Activated CD4-positive, alpha-beta T cell treated with anti-CD3 and anti-CD28 coated beads for 4 hours (primary cell): ENCODE measurements at regions not wholly inside any gene's neighbourhood (a gene's known extent, or its start where the extent isn't known, plus 50 kb on each side); places are given as distances from the start of the nearest gene placed in this dataset.

Experiments used
- DNase-seq, 2 donors: peaks; one replicate each; pipeline ENCODE4 v3.0.0-alpha.2; 2020

- no peak for DNase-seq
Measured at GRCh38 chr16:26729951-26730541, 336.7 kb upstream of the C16orf82 start.

DNA sequence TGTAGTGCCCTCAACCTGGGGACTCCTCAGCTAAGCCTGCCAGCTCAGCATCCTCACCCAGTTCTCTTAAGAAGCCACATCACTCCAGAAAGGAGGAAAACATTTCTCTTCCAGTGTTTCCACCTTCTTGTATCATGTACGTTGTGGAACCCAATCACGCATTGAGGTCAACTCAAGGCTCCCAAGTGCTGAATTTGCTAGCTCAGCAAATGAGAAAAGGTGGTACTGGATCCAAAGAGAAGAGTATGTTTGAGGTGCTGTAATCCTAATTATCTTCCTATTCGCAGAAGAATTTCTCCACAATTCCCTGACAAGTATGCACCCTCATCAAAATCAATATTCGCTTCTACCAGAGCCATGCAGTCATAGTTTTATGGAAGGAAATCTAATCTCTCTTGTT is 335.0 kb upstream of the C16orf82 start:
- no peak for DNase-seq

DNA sequence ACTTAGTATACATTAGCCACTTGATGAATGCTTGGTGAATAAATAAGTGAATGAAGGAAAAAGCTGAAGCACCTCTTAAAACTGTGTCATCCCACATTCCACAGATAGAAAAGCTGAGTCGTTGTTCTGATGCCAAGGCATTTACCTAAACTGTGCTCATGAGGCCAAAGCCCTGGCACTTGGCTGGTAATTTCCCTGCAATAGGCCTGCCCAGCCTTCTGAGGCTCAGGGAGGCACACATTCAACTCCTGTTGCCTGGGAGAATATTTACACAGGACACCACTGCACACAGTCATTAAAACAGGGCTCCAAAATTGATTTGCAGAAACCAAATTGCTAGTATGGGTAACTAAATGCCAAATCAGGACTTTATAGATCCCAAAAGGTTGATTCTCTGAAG is 333.0 kb upstream of the C16orf82 start:
- no peak for DNase-seq

GRCh38 chr16:26735521-26735920 is 331.2 kb upstream of the C16orf82 start:
- DNase-seq, result no peak

- no peak for DNase-seq
Measured at GRCh38 chr16:26736084-26736483, 330.6 kb upstream of the C16orf82 start.

GRCh38 chr16:26740771-26741170 is 326.0 kb upstream of the C16orf82 start:
- DNase-seq, result no peak

- no peak for DNase-seq
Measured at GRCh38 chr16:26742040-26742439, 324.7 kb upstream of the C16orf82 start.

GRCh38 chr16:26744430-26744829 is 322.3 kb upstream of the C16orf82 start:
- DNase-seq, result no peak

DNA sequence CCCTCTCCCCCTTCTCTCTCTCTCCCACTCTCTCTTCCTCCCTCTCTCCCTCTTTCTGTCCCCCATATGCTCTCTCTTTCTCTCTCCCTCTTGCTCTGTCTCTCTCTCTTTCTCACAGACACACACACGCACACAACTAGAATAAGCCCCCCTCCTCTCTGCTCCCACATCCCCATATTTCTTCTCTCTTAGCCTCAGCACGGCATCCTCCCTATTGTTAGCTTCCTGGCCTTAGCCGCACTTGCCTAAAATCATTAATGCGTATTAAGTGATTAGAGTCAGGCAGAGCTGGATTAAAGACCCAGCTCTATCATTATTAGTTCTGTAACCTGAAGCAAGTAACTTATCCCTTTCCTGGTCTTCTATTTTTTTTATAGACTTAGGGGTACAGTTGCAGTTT is 319.0 kb upstream of the C16orf82 start:
- DNase-seq, result no peak

DNA sequence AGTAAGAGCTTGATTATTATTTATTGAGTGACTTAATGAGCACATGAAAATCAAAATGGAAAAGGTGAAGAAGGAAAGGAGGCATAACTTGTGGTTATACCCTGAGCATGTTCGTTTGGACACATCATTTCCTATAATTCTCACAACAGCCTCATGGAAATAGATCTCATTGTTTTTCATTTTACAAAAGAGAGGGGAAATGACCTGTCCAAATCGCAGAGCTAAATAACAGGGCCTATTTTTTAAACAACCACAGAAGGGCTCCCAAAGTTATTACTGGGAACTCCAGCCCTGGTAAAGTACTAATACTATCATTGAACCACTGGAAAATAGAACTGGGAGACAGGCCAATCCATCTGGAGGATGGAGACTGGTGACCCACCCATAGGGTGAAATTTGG is 317.7 kb upstream of the C16orf82 start:
- DNase-seq, result no peak

- no peak for DNase-seq
Measured at GRCh38 chr16:26752166-26752565, 314.6 kb upstream of the C16orf82 start.

DNA sequence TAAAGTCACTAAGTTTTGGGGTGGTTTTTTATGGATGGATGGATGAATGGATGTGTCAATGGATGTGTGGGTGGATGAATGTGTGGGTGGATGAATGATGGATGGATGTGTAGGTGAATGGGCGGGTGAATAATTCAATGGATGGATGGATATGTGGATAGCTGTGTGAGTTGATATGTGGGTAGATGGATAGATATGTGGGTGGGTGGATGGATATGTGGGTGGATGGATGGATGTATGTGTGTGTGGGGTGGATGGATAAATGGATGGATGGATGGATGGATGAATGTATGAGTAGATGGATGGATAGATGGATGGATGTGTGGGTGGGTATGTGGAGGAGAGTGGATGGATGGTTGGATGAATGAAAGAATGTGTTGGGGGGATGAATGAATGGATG is 310.1 kb upstream of the C16orf82 start:
- DNase-seq, result no peak

- DNase-seq, result no peak
Measured at GRCh38 chr16:26762594-26762993, 304.1 kb upstream of the C16orf82 start.

GRCh38 chr16:26765087-26765486 is 301.6 kb upstream of the C16orf82 start:
- no peak for DNase-seq

GRCh38 chr16:26768385-26769010 is 298.2 kb upstream of the C16orf82 start:
- no peak for DNase-seq

GRCh38 chr16:26770547-26770946 is 296.2 kb upstream of the C16orf82 start:
- DNase-seq, result no peak

DNA sequence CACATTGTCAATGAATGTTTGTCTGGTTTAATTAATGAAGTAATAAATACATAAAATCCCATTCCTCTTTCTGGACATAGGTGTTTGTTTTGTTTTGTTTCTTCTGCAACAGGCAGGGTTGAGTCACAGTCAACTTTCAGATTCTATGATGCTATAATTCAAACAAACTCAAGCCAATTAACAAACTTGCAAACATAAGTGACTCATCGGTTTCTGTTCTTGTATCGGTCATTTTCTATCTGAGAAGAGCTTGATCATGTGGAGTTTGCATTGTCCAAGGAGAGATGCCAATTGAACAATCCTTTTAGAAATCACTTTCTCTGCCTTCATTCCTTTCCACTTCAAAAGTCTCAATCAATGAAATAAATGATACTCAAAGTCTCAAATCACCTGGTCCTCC is 294.2 kb upstream of the C16orf82 start:
- DNase-seq, result no peak

DNA sequence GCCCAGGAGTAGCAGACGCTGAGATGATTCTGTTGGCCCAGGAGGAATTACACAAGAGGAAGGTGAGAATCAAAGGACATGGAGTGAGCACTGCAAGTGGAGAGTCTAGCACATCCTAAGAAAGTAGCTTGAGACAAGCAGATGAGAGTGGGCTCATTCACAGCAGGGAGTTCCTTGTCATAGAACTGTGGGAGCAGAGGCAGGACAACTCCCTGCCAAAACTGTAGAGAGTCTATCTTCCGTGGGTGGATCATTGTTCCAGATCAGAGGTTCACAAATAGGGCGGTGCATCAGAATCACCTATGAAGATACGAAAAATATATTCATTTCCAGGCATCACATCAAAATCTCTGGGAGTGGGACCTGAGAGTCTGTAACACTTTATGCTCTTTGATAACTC is 288.9 kb upstream of the C16orf82 start:
- DNase-seq, result no peak

DNA sequence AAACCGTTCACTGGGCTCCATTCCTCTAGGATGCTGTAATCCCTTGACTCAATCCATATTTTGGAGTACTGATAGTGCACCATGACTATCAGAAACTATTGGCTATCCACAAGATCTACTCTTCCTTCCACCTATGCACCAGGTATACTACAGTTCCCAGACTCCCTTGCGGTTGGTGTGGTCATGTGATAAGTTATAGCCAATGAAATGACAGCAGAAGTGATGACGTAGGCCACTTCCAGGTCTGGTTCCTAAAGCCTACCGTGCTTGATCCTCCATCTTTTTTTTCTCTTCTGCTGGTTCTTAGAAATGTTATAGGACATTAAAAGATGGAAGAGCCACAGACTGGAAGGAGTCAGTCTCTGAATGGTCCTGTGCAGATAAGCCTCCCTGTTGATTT is 278.8 kb upstream of the C16orf82 start:
- DNase-seq, result no peak

GRCh38 chr16:26791169-26791568 is 275.6 kb upstream of the C16orf82 start:
- no peak for DNase-seq

DNA sequence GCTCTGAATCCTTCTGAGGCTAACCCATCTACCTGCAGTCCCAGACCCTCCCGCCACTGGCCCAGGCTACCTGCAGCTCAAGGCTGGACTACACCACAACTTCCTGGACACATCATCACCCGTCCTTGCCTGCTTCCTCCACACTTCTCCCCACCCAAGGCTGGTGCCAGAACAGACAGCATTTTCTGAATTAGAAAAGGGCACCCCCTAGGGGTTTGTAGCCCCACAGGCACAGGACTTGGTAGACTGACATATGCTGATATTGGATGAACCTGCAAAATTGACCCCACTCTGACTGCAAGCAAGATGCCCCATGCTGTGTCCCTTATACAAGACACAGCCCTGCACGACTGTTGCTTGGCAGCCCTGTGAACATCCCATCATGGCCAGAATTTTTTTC is 271.5 kb upstream of the C16orf82 start:
- DNase-seq, result no peak

DNA sequence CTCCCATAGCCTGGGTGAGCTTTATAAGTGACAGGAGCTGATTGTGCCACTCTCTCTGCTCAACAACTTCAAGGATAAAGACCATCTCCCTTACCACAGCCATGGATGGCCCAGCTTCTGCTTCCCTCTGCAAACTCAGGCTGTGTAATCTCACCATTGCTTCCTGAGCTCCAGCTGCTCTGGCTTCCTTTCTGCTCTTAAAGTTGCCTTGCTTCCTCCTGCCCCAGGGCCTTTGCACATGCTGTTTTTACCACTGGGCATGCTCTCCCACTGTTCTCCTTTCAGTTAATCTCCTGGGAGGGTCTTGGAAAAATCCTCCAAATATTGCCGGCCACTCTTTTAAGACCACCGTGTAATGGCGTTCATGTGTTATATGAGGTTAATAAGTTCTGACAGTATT is 265.1 kb upstream of the C16orf82 start:
- no peak for DNase-seq

DNA sequence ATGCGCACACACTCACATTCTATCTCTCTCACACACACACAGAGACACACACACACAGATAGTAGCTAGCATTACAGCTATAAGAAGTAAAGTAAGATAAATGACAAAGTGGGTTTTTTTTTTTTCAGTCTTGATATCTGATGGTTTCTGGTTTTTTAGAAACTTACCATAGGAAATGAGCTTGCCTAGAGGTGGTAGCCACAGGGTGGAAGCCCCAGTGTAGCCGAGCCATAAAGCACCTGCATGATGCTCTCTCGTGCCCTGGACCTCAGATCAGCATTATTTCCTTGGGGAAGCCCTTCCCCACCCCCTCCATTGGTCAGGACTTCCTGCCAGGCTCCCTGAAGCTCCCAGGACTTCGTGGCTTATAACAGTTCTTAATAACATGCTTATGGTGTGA is 264.3 kb upstream of the C16orf82 start:
- no peak for DNase-seq

DNA sequence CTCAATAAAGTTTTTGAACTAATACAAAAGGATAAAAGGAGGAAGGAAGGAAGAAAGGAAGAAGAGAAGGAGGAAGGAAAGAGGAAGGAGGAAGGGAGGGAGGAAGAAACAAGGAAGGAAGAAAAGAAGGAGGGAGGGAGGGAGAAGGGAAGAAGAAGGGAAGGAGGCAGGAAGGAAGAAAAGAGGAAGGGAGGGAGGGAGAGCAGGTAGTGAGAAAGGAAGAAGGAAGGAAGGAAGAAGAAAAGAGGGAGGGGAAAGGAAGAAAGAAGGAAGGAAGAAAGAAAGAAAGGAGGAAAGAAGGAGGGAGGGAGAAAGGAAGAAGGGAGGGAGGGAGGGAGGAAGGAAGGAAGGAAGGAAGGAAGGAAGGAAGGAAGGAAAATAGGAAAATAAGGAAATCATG is 263.8 kb upstream of the C16orf82 start:
- DNase-seq, result no peak

GRCh38 chr16:26806657-26807056 is 260.1 kb upstream of the C16orf82 start:
- DNase-seq, result no peak
